Stimulated activated CD4-positive, alpha-beta T cell treated with anti-CD3 and anti-CD28 coated beads, Interleukin-2, amount 100 ng/mL, for 48 hours (primary cell): ENCODE measurements at regions not wholly inside any gene's neighbourhood (a gene's known extent, or its start where the extent isn't known, plus 50 kb on each side); places are given as distances from the start of the nearest gene placed in this dataset.
"Not testable (repeated sequence)": the region's sequence is repeated elsewhere in the genome, so short reads cannot be mapped to it uniquely, and the experiment has no call there.

Source experiments
- DNase-seq, 2 donors: peaks; one replicate each; pipeline ENCODE4 v3.0.0-alpha.2; 2020

DNA sequence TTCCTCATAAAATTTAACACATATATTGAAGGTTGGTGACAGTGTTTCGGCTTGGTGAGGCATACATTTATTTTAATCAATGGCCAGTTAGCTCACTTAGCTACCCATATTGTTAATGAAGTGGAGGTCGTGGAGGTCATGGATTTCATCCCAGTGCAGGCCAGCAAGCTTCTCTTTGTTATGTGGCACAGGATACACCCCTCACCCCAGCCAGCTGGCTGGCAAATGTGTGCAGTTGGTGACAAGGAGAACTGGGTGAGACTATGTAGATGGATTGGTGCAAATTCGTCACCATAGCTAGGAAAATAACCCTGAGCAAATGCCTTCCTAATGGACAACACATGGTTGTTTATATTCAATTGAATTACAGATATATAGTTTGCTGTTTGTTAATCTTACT lies 50.5 kb upstream of the FOXP2 start:
- no peak for DNase-seq

DNA sequence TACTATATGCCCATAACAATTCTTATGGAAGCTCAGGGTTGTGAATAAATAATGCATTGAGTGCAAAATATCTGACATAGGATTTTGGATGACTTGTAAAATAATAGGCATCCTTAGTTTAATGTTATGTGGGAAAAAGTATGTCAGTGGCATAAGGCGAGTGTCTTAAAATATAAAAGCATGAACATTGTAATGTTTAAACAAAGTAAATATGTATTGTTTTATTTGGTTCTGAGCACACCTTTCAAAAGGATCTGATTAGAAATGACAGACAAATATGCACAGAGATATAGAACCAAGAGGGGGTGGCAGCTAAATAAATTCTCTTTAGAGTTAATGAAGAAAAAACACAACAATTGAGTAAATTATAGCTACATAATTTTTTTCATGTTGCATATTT lies 51.3 kb upstream of the FOXP2 start:
- DNase-seq = no peak

DNA sequence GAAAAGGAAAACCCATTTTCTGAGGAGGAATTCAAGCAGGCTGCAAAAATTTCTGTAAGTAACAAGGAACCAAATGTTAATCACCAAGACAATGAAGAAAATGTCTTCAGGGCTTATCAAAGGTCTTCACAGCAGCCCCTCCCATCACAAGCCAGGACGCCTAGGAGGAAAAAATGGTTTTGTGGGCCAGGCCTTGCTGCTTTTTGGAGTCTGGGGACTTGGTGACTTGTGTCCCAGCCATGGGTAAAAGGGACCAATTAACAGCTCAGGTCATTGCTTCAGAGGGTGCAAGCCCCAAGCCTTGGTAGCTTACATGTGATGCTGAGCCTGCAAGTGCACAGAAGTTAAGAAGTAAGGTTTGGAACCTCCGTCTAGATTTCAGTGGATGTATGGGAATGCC lies 55.7 kb upstream of the FOXP2 start:
- no peak for DNase-seq

DNA sequence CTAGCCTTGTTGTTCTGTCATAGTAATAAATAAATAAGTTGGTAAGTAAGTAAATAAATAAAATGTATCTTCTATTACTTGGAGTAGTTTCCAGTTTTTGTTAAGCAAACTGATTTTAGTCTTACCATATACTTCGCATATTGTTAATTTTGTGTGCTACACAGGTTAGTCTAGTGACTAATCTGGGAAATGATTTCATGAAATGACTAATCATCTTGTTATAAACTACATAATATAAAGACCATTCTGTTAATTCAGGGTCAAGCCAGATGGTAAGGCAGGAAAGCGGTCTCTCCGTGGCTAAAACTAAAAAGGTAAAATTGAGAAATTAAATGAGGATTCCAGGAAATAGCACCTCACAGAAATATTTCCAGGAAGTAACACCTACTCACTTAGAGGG lies 58.5 kb upstream of the FOXP2 start:
- no peak for DNase-seq

DNA sequence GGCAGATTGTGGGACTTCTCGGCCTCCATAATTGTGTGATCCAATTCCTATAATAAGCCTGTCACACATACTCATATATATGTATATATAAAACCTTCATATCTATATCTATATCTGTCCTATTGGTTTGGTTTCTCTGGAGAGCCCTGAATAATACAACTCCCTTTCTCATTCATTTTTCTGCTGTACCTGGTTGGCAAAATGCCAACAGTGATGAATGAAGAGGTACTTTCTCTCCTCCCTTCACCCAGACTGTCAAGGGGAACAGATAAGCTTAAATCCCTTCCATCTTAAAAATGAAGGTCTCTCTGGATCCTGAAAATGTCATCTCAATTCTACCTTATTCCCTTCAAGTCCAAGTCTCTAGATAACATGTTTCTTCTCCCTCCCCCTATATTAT lies 60.3 kb upstream of the FOXP2 start:
- DNase-seq = no peak

DNA sequence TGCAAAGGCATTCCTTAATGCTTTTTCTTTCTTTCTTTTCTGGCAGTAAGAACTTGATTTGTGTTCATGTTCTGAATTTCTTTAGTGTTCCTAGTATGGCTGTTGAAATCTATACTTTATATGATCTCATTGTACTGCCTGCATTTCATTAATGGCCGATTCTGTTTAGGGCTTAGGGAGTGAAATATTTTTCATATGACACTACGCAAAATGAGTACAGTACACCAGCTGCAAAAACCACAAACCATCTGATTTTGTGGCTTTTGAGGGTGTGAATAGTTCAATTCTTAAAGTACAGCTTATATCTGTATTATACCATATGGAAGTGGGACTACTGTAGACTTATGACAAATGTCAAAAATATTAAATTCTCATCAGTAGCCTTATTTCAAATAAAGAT lies 69.1 kb upstream of the FOXP2 start:
- DNase-seq = no peak

DNA sequence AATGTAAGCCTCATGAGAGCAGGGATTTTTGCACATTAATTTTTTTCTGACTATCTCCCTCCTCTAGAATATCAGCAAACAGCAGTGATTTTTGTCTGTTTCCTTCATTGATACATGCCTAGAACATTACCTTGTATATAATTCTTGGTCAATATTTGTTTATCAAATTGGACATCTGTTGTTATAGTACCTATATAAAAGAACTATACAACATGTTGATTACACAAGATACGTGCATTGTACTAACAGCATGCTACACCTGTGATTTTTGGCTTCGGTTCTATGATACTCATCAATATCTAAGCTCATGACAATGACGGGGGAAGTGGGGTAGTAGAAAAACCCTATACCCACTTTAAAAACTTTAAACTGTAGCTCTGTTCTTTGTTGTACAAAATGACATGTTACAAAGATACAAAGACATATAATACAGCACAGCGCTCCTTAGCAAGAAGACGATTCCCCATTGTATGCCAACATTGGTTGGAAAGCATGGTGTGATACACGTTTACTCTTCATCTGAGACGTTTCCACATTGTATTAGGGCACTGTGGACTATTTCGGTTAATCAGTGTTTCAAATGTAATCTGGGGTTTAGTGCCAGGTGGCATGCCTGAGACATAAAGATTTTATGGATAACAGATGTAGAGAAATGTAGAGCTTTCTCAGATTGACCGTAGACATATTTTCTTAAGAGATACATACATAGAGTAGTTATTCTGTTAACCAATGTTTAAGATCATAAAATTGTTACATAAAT lies 70.5 kb upstream of the FOXP2 start:
- no peak for DNase-seq

DNA sequence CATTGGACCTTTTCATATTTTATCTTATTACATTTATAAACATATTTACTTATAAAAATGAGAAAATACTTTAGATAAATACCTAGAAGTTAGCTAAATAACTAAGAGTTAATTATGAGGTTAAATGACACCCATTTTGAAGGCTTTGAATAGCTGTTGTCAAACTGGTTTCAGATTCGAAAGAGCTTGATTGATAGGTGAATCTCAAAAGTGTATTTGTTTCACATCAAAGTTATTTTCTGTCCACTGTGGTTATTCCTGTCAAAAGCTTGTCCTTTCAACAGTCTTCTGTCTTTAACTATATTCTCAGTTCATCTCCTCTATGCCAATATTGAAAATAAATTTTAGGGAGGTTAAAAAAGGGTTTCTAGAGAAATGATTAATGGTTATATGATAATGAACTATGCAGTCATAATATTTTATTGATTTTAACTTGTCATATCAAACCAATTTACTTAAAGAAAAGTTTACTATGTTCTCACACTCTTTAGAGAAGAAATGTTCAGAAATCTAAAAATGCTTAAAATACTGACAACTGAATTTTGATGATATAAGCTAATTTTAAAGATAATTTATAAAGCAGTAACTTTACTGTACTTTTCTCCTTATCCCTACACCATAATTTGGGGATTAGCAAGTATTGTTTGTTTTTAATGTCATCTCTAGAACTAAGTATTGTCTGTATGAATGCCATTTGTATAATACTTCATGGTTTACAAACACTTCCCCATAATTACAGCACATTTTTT lies 72.0 kb upstream of the FOXP2 start:
- no peak for DNase-seq

DNA sequence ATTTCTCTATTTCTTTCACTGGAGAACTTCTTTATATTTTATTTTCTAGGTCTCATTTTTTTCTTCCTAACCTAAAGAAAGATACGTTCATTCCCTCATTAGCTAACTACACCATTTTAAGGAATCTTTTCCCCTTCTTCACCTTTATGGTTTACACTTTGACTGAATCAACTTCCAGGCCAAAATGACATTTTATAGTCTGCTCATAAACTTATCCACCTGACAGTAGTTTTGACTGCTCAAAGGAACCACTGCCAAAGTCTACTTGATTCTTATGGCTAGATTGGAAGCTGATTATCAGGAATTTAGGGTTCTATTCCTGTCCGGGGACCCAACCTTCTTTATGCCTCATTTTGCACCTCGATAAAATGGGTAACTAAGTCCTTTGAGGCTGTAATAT lies 73.0 kb upstream of the FOXP2 start:
- no peak for DNase-seq

DNA sequence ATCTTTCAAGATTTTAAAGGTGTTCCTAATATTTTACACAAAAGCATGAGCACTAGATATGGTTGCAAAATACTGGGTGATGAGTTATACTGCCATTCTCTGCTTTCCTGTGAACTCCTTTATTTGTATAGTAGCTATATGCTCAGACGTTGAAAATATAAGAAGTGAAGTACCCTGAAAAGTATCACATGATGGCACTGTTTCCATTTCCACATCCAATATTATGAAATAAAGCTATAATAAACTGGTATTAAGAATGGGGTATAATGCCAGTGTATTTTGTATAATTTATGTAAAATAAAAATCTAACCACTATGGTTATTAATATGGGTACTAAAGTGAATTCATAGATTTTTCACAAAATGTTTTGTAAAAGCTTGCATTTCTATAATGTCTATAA lies 79.6 kb upstream of the FOXP2 start:
- DNase-seq = no peak

DNA sequence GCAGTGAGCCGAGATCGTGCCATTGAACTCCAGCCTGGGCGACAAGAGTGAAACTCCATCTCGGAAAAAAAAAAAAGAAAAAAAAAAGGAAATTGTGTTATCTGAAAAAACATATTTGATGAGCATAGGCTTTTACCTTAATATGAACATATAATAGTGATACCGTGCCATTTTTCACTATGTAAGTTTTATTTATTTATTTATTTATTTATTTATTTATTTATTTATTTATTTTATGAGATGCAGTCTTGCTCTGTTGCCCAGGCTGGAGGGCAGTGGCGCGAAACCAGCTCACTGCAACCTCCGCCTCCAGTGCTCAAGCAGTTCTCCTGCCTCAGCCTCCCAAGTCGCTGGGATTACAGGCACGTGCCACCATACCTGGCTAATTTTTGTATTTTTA lies 85.2 kb upstream of the FOXP2 start:
- DNase-seq = not testable (repeated sequence)

DNA sequence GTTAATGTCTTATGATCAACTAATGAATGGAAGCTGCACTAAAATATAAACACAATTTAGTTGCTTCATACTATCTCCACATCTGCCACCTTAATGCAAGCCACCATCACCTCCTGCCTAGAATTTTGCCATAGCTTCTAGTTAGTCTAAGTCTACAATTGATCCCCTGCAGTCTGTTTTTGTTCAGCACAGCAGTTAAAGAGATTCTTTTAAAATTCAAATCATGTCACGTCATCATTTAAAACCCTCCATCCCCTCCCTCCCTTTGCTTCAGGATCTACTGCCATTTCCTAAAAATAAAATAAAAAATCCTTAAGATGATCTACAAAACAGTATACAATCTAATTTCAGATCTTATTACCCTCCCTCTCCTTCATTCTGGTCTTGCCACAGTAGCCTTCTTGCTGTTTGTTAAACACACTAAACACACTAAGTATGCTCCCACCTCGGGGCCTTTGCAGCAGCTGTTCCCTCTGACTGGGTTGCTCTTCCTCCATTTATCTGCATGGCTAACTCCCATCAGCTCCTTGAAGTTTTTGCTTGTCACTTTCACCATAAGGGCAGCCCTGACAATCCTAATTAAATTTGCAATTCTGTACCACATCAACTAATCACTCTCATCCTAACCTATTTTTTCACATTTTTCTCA lies 97.0 kb upstream of the FOXP2 start:
- no peak for DNase-seq

DNA sequence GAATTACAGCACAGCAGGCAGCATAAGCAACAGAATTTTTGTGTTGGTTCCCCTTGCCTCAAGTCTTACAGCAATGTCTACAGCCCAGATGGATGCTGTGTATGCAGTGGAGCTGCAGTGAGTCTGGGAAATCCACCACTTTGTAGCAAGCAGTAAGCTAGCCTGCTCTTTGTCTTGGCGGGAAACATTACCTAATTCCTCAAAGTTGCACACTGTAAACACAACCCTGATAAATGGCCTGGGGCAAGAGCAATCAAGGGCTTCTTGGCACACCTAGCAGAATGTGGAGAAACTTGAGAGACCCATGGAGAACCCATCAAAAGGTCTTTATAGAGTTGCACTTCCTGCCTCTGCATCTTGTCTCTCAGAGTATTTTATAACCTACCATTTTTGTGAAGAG lies 102.0 kb upstream of the FOXP2 start:
- DNase-seq = no peak

DNA sequence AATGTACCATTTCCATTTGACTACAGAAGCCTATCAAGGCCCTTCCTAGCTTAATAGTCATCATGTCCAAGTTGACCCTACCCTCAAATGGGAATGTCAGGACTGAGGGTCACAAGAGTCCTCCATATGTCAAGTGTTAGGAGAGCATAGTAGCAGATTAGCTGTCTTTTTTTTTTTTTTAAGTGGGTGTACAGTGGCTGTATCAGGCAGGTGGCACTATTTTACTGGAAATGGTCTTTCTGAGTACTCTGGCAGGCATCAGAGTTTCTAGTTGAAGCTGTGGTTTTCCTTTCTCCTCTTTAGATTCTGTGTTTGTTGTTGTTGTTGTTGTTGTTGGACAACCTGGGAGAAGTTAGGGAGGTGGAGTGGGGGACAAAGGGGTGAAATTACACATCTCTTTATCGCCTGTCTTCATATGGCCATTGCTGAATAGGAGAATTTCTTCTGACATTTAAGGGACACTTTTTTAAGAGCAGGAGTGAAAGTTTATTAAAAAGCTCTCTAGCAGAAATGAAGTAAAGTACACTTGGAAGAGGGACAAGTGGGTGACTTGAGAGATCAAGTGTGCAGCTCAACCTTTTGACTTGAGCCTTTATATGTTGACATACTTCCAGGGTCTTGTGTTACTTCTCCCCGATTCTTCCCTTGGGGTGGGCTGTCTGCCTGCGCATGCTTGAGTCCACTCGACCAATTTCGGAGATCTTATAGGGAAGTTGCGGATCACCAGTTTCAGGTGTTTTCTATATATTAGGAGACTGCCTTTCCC lies 104.1 kb upstream of the FOXP2 start:
- no peak for DNase-seq

DNA sequence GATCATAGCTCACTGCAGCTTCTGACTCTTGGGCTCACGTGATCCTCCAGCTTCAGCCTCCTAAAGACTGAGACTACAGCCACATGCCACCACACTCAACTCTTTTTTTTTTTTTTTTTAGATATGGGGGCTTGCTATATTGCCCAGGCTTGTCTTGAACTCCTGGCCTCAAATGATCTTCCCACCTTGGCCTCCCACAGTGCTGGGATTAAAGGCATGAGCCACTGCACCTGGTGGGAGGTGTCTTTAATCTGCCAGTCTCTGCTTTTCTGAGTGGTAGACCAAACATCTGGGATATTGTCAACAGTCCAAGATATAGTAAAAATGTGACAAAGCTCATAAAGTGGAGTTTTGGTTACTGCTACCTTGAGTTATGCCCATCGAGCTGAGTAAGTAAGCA lies 104.9 kb upstream of the FOXP2 start:
- no peak for DNase-seq

DNA sequence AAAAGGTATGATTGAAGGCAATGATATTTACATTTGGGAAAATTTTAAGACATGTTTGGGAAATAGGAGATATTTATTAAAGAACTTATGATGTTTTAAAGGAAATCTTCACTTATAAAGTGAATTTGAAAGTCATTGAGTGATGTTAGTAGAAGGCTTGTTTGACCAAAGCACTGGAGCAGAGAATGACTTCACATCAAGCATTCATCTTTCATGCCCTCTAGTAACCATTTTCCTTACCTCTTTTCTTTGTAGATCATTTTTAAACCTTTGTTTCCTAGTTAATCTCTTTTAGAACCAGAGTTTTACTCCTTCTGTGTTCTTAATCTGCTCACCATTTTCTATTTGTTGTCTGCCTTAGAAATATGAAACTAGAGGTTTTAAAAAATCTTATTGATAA lies 111.3 kb upstream of the FOXP2 start:
- no peak for DNase-seq

DNA sequence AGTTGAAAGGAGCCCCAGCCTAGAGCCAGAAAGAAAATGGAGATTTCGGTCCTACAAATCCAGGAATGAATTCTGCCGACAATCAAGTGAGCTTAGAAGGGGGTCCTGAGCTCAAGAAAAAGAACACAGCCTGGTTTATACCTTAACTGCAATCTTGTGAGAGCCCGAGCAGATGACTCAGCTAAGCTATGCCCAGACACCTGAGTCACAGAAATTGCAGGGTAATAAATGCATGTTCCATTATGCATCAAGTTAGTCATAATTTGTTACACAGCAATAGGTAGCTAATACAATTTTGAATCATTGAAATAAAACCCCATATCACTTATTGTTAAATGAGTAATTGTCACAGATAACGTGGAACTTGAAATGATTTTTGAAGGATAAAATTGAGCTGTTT lies 111.8 kb upstream of the FOXP2 start:
- no peak for DNase-seq

DNA sequence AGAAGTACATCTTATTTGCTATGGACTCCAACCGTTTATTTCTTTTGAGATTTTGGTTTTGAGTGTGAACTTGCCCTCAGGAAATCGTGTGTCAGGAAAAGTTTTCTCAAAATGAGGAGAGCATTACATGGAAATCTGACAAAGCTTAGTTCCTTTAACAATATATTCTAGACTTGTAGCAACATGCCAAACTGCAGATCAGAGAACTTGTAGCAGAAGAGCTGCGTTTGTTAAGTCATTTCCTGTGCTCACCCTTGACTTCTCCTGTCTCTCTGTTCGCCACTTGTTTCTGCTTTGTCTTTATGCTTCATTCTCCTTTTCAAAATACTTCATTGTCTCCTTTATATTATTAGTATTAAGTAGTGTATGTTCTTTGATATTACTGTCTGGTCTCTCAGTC lies 116.6 kb upstream of the FOXP2 start:
- DNase-seq = no peak

DNA sequence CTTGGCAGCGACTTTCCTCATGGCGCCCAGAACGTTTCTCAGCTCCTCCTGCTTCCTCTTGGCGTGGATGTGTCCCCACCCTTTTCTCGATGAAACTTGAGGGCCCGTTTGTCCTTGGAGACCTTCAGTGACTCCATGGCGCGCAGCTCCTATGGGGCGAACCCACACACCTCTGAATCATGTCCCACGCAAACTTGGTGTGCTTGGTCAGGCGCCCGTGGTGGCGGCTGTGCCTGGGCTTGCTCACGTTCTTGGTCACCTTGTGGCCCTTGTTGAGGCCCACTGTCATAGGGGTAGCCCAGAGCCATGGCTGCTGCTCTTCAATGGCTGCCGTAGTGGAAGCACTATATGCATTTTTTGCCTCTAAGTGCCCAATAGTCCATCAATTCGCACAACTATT lies 117.5 kb upstream of the FOXP2 start:
- no peak for DNase-seq

DNA sequence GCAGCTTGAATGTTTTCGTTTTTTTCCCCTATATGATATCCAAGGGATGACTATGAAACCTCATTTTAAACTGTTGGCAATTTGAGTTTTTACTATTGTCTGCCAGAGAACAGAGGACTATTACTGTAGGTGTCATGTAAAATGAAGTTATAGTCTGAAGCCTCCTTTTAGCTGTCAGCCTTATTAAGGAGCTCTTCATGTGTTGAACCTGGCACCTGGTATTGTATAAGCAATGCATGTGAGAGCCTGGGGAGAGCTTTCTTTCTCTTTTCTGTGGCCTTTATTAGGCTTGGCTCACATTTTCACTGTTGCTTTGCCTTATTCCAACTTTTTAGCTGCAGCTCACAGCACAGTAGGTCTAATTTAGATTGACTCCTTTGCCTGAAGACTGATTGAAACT lies 119.1 kb upstream of the FOXP2 start:
- DNase-seq = no peak

DNA sequence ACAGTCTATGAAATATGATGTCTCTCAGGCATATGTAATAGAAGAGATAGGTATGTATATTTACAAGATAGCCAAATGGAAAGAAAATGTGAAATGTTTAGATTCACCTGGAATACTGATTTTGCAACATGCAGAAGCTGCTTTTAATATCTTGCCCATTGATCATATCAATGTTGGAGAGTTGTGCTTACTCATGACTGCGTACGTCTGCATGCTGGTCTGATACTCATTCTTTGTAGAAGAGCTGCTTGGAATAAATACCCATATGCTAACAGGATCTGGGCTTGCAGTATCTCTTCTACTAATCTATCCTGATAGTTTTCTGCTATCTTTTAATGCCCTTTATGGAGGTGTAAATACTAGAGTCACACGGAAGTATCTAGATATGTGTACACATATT lies 120.6 kb upstream of the FOXP2 start:
- no peak for DNase-seq

DNA sequence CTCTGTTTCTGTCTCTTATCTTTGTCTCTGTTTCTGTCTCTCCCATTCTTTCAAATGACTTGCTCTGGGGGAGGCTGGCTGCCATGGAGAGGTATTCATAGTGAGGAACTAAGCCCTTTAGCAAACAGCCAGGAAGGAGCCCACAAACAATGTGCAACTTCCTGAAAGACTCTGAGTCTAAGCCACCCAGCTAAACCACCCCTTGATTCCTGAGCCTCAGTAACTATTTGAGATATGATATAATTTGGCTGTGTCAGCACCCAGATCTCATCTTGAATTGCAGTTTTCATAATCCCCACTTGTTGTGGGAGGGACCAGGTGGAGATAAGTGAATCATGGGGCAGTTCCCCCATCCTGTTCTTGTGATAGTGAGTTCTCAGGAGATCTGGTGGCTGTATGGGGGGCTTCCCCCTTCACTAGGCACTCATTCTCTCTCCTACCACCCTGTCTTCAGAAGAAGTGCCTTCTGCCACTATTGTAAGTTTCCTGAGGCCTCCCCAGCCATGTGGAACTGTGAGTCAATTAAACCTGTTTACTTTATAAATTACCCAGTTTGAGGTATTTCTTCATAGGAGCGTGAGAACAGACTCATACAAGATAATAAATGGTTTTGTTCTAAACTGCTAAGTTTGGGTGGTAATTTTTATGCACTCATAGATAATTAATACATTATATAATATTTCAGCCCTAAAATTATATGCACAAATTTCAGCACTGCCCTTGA lies 121.2 kb upstream of the FOXP2 start:
- no peak for DNase-seq

DNA sequence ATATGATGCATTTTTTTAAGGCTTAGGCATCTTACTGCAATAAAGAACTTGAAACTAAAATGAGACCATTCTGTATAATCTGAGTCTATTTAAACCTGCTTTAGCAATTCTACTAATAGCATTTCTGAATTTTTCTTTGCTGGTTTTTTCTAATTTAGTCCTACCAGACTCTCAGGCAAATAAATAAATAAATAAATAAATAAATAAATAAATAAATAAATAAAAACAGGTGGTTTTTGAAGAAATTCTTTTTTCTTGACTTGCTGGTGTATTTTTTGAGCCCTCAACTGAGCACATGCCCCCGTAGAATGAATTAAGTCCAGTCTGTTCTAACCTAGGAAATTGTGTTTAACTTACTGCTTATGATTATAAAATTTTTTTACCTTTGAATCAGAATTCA lies 134.7 kb upstream of the FOXP2 start:
- no peak for DNase-seq
